Loucy (cell line): ENCODE measurements at regions not wholly inside any gene's neighbourhood (a gene's known extent, or its start where the extent isn't known, plus 50 kb on each side); places are given as distances from the start of the nearest gene placed in this dataset.

Experiments
- H2AFZ ChIP-seq: fragments of 200-600 bp; sonication (generic); 2 replicates; pipeline ENCODE4 v1.6.0; 2016; ENCODE audit warnings: antibody characterized with exemption, mild to moderate bottlenecking, low read length, moderate library complexity
- H3F3A ChIP-seq: fragments of 200-600 bp; 2 replicates; pipeline ENCODE4 v1.6.0; 2016; ENCODE audit warnings: antibody characterized with exemption, low read depth, mild to moderate bottlenecking
- H3K27me3 ChIP-seq: fragments of 200-600 bp; sonication (generic); 2 replicates; pipeline ENCODE4 v1.6.1; 2014; ENCODE audit warnings: low read length, mild to moderate bottlenecking; ENCODE audit not compliant: insufficient read depth, poor library complexity, severe bottlenecking
- H3K36me3 ChIP-seq: fragments of 200-600 bp; sonication (generic); 2 replicates; pipeline ENCODE4 v1.6.1; 2016; ENCODE audit warnings: low read length; ENCODE audit not compliant: insufficient read depth
- H3K4me1 ChIP-seq: fragments of 200-600 bp; sonication (generic); 2 replicates; pipeline ENCODE4 v1.5.1; 2014; ENCODE audit warnings: low read length, mild to moderate bottlenecking; ENCODE audit not compliant: insufficient read depth, poor library complexity, severe bottlenecking
- H3K4me2 ChIP-seq: fragments of 200-600 bp; sonication (generic); 2 replicates; pipeline ENCODE4 v1.6.0; 2014; ENCODE audit warnings: antibody characterized with exemption, low read length, low read depth, mild to moderate bottlenecking; ENCODE audit not compliant: poor library complexity, severe bottlenecking
- H3K4me3 ChIP-seq: fragments of 200-600 bp; sonication (generic); 2 replicates; pipeline ENCODE4 v1.5.1; 2014; ENCODE audit warnings: low read length, mild to moderate bottlenecking, mixed read lengths; ENCODE audit not compliant: poor library complexity, severe bottlenecking
- H3K79me2 ChIP-seq: fragments of 200-600 bp; sonication (generic); 2 replicates; pipeline ENCODE4 v1.6.1; 2014; ENCODE audit warnings: low read length; ENCODE audit not compliant: insufficient read depth
- H3K9ac ChIP-seq: fragments of 200-600 bp; sonication (generic); 2 replicates; pipeline ENCODE4 v1.6.0; 2014; ENCODE audit warnings: mild to moderate bottlenecking, low read depth, low read length, moderate library complexity; ENCODE audit not compliant: poor library complexity, severe bottlenecking
- H3K9me2 ChIP-seq: fragments of 200-600 bp; sonication (generic); replicated peaks from 2 replicates; pipeline ENCODE4 v1.6.1; 2016; ENCODE audit warnings: low read depth, low read length, mixed read lengths
- H3K9me3 ChIP-seq: fragments of 200-600 bp; sonication (generic); 2 replicates; pipeline ENCODE4 v1.6.1; 2014; ENCODE audit warnings: mild to moderate bottlenecking, antibody characterized with exemption, low read length, low read depth; ENCODE audit not compliant: insufficient read depth
- H4K20me1 ChIP-seq: fragments of 200-600 bp; sonication (generic); 2 replicates; pipeline ENCODE4 v1.6.0; 2014; ENCODE audit warnings: antibody characterized with exemption, low read length, mild to moderate bottlenecking; ENCODE audit not compliant: insufficient read depth, poor library complexity, severe bottlenecking
- EZH2phosphoT487 ChIP-seq: fragments of 200-600 bp; IDR thresholded peaks from 2 replicates; pipeline ENCODE4 v1.6.1; 2018; ENCODE audit warnings: antibody characterized with exemption, mild to moderate bottlenecking, moderate library complexity, borderline replicate concordance
- TF ChIP-seq, protein P1 (sequence below): fragments of 200-600 bp; sonication (generic); conservative IDR thresholded peaks from 2 replicates; pipeline ENCODE4 v1.5.1; 2014; ENCODE audit warnings: mild to moderate bottlenecking, antibody characterized with exemption, low read length

DNA sequence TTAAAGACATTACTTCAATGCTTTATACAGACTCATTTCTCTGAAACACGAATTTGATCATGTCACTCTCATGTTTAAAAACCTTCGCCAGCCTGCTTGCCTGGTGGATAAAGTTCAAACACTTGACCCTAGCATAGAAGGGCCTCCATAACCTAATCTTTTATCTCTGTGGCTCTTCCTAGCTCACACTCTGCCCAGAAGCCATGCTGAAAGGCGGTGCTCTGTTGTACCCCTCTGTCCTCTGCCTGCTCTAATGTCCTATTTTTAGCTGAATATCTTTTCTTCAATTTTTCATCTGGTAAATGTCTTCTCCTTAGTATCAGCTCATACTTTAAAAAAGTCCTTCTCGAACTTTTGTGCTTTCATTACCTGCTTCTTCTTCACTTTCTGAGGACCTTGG is 302.6 kb upstream of the BOD1L1 start:
- no peak overlapping the region for H3K4me2 ChIP-seq
- H3K36me3 ChIP-seq: no peaks in the 10 kb centered on the region
- H3K9ac ChIP-seq: no peak overlapping the region
- no peaks in the 10 kb centered on the region for H3K9me2 ChIP-seq
- no peaks in the 10 kb centered on the region for H4K20me1 ChIP-seq
- no peaks in the 10 kb centered on the region for H3F3A ChIP-seq
- TF ChIP-seq, protein P1, sequence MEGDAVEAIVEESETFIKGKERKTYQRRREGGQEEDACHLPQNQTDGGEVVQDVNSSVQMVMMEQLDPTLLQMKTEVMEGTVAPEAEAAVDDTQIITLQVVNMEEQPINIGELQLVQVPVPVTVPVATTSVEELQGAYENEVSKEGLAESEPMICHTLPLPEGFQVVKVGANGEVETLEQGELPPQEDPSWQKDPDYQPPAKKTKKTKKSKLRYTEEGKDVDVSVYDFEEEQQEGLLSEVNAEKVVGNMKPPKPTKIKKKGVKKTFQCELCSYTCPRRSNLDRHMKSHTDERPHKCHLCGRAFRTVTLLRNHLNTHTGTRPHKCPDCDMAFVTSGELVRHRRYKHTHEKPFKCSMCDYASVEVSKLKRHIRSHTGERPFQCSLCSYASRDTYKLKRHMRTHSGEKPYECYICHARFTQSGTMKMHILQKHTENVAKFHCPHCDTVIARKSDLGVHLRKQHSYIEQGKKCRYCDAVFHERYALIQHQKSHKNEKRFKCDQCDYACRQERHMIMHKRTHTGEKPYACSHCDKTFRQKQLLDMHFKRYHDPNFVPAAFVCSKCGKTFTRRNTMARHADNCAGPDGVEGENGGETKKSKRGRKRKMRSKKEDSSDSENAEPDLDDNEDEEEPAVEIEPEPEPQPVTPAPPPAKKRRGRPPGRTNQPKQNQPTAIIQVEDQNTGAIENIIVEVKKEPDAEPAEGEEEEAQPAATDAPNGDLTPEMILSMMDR: no peak
- TF ChIP-seq EZH2phosphoT487: no peak
- no peak overlapping the region for H2AFZ ChIP-seq
- no peaks in the 10 kb centered on the region for H3K4me1 ChIP-seq
- H3K4me3 ChIP-seq: no peak overlapping the region
- H3K9me3 ChIP-seq: no peaks in the 10 kb centered on the region
- no peaks in the 10 kb centered on the region for H3K27me3 ChIP-seq
- H3K79me2 ChIP-seq: no peaks in the 10 kb centered on the region

DNA sequence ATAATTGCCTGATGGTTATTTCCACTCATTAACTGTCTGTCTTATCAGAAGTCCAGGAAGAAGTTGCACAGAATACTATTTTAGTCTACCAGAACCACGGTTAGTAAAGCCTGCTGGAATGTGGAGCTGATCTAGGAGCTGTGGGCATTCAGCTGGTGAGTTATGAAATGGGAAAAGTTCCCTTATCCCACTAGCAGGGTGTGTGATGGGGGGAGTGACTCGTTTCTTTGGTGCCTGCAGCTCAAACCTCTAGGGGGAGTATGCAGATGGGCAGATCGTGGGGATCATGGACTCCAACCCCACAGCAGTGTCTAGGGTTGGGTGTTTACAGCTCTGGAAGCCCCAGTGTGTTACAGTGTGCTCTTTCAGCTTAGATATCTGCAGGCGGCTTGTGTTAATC is 305.7 kb upstream of the BOD1L1 start:
- Histone ChIP-seq H3K9ac (no peak overlapping the region), H3K36me3 (no peaks in the 10 kb centered on the region), H3K9me3 (no peaks in the 10 kb centered on the region), H3K4me2 (no peak overlapping the region), H2AFZ (no peak overlapping the region), H3K27me3 (no peaks in the 10 kb centered on the region), H3K9me2 (no peaks in the 10 kb centered on the region), H3K4me1 (no peaks in the 10 kb centered on the region), H3F3A (no peaks in the 10 kb centered on the region), H3K4me3 (no peak overlapping the region), H4K20me1 (no peaks in the 10 kb centered on the region), H3K79me2 (no peaks in the 10 kb centered on the region)
- TF ChIP-seq EZH2phosphoT487: no peak
- TF ChIP-seq, protein P1: peak; percentile 44

DNA sequence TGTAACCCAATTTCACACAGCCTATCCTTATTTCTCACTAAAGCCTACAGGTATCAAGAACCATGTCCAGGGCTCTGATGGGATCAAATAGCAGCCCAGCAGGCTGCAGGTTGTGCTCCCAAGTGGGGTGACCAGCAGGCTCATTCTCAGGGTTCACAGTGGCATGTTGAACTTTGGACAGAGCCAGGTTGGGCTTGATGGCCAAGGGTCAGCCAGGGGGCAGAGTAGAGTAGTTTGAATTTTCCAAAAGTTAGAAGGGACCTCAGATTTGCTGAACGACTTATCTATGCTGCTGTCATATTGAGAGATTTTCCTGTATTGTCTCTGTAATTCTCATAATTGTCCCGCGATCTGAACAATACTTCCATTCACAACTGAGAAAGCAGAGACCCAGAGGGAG is 310.8 kb upstream of the BOD1L1 start:
- no peak overlapping the region for H3K4me3 ChIP-seq
- no peaks in the 10 kb centered on the region for H3K9me2 ChIP-seq
- H4K20me1 ChIP-seq: no peaks in the 10 kb centered on the region
- H3K4me1 ChIP-seq: no peaks in the 10 kb centered on the region
- no peak overlapping the region for H3K4me2 ChIP-seq
- no peak overlapping the region for H2AFZ ChIP-seq
- no peaks in the 10 kb centered on the region for H3K9me3 ChIP-seq
- TF ChIP-seq EZH2phosphoT487: no peak
- TF ChIP-seq, protein P1: peak; percentile 28
- no peaks in the 10 kb centered on the region for H3K27me3 ChIP-seq
- no peaks in the 10 kb centered on the region for H3F3A ChIP-seq
- no peak overlapping the region for H3K9ac ChIP-seq
- no peaks in the 10 kb centered on the region for H3K36me3 ChIP-seq
- no peaks in the 10 kb centered on the region for H3K79me2 ChIP-seq
